GM19372 (cell line): ENCODE measurements at regions not wholly inside any gene's neighbourhood (a gene's known extent, or its start where the extent isn't known, plus 50 kb on each side); places are given as distances from the start of the nearest gene placed in this dataset.
"Not testable (repeated sequence)": the region's sequence is repeated elsewhere in the genome, so short reads cannot be mapped to it uniquely, and the experiment has no call there.

Experiments
- ATAC-seq: cut with Tn5 transposase; IDR thresholded peaks from one replicate; pipeline ENCODE4 v1.9.1; 2021; ENCODE audit warnings: mild to moderate bottlenecking, low read depth, moderate library complexity; ENCODE audit not compliant: unreplicated experiment

DNA sequence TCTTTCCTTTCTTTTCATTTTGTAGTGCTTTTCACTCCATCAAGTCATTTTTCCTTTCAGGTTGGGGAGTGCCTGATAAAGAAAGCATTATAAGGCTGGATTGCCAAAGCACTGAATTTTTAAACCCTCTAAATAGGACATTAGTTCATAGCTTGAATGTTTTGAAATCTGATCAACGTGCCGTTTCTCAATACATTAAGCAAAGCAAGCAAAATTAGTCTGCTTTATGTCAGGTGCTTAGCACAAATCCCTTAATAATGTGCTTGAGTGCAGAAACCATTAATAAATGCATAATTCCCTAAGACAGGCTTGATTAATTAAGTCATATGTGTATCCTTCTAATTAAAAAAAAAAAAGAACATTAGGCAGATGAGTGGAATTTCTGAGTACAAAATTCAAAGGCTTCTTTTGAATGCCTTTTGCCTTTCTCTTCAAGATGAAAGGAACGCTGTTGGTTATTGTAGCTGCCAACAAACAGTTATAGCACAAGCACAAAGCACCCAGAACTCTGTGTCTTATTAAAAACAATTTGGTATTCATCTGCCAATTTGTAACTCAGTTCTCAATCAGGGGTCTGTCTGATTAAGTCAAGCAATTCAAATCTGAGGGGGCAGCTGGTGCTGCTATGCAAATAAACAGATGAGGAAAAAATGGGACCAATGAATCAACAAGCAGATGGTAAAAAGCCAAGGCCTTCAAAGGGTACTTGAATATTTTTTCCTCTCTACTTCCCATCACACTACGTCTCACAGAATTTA is 233.7 kb downstream of the TLE1 start:
- ATAC-seq = no peak

DNA sequence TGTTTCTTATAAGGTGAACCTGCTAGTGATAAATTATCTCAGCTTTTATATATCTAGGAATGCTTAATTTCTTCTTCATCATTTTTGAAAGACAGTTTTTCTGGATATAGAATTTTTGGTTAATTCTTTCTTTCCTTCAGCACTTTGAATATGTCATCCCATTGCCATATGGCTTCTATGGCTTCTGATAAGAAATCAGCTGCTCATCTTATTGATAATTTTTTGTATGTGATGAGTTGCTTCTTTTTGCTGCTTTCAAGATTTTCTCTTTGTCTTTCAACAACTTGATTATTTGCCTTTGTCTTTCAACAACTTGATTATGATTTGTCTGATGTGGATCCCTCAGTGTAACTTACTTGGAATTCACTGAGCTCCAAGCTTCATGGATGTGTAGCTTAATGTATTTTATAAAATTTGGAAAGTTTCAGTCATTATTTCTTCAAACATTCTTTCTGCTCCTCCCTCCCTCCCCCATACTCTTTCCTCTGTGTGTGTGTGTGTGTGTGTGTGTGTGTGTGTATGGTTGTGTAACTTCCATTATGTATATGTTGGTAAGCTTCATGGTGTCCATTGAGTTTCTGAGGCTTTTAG is 243.9 kb downstream of the TLE1 start:
- no peak for ATAC-seq

DNA sequence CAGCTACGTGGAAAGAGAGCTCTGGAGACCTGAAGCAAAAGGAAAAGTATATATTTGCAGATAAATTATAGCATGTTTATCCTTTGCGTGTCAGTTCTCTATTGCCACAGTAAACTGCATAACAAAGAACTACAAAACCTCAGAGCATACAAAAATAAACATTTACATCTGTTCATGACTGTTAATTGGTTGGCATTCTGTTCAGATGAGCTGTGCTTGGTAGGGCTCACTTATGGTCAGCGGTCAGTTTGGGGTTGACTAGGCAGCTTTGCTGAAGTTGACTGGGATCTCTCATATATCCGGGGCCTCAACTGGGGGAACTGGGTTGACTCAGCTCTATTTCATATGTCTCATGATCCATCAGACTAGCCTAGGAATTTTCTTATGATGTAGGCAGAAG is 257.7 kb downstream of the TLE1 start:
- no peak for ATAC-seq

DNA sequence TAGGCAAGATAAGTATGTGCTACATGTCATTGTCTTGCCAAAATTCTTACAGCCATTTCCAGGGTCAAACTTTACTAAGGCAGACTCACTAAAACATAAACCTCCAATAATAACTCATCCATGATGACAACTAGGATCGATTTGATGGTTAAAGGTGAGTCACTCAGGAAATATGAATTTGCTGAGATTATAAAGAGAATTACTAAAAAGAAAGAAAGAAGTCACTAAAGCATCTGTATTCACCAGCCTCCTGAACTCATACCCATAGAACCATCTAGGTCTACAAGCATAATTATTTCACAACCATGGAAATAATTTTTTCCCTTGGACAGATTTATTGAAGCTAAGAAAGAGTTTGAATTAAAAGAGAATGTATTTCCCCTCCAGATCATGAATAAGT is 258.6 kb downstream of the TLE1 start:
- no peak for ATAC-seq

DNA sequence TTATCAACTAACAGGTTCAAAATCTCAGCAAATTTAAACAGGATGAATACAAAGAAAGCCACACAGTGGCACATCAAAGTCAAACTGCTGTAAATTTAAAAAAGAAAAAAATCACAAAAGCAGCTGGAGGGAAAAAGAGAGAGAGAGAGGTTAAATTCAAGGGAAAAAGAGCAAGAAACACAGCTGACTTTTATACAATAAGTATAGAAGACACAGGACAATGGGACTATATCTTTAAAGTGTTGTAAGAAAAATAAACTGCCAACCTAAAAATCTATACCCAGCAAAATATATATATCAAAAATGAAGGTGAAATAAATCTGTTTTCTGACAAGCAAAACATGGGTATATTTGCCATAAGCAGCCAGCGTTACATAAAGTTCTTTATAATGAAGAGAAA is 261.5 kb downstream of the TLE1 start:
- ATAC-seq = no peak

- no peak for ATAC-seq
Measured at GRCh38 chr9:81424431-81424830, 264.9 kb downstream of the TLE1 start.

- no peak for ATAC-seq
Measured at GRCh38 chr9:81423589-81424326, 265.6 kb downstream of the TLE1 start.

DNA sequence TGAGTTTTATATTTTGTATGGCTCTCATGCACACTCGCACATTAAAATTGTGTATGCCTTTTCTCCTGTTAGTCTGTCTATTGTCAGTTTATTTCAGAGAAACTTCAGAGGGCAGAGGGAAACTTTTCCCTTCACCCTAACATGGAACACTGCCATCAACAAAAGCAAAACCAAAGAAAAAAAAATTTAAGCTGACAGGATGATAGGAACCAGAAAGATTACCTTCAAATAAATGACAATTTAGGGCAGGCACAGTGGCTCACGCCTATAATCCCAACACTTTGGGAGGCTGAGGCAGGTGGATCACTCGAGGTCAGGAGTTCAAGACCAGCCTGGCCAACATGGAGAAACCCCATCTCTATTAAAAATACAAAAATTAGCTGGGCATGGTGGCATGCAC is 268.3 kb downstream of the TLE1 start:
- ATAC-seq = not testable (repeated sequence)

DNA sequence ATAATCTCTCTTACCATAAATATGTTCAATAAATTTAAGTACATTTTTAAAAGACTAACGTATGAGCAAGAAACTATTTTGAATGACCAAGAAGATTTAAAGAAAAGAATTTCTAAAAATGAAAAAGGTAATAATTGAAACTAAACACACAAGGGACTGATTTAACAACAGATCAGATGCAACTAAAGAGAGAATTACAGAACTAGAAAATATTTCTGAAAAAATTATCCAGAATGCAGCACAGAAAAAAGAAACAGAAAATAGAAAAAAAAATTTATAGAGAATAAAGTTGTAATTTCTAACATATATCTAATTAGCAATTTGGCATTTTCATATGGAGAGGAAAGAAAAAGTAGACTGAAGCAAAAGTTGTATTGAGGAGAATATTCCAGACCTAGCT is 269.3 kb downstream of the TLE1 start:
- no peak for ATAC-seq

DNA sequence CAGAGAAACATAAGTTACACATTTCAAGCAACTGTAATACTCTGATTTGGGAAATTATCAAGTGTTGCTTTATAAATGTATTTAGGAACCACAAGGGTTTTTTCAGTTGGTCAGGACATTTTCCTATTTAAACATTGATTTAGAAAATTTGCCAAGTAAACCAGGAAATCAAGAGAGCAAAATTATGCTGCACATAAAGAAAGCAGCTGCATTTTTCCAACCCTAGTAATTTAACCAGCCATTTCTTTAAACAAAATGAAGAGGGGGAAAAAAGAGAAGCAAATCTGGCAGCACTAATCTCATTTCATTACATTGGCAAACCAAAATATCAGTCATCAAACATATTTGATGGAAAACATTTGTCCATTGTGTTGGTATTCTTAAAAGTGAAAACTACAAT is 271.4 kb downstream of the TLE1 start:
- ATAC-seq = no peak

- ATAC-seq = no peak
Measured at GRCh38 chr9:81417299-81417675, 272.1 kb downstream of the TLE1 start.

- no peak for ATAC-seq
Measured at GRCh38 chr9:81416476-81417298, 272.7 kb downstream of the TLE1 start.

- no peak for ATAC-seq
Measured at GRCh38 chr9:81414836-81415235, 274.5 kb downstream of the TLE1 start.

DNA sequence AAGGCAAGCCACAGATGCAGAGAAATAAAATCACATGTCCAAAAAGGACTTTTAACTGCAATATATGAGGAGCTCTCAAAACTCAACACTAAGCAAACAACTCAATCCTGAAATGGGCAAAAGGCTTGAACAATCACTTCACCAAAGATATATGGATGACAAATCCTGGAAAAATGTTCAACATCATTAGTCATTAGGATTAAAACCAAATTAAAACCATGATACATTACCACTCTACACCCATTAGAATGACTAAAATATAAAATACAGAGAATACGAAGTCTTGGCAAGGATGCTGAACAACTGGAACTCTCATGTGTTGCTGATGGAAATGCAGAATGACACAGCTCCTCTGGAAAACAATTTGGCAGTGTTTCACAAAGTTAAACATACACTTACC is 277.4 kb downstream of the TLE1 start:
- ATAC-seq = no peak

GRCh38 chr9:81410201-81410600 is 279.1 kb downstream of the TLE1 start:
- ATAC-seq = no peak

DNA sequence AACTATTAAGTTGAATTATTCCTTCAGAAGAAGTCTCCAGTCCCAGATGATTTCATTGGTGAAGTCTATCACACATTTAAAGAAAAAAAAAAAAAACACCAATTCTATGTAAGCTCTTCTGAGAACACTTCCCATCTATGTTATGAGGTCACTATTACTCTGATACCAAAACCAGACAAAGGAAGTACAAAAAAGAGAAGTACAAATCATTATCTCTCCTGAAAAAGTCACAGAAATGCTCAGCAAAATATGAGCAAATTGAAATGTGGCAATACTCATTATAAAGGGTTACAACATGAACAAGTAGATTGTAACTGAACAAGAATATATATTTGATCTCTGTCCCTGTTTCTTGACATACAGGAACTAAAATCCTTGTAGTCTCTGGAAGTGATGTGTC is 280.4 kb downstream of the TLE1 start:
- no peak for ATAC-seq

- ATAC-seq = no peak
Measured at GRCh38 chr9:81404931-81405598, 284.3 kb downstream of the TLE1 start.

- no peak for ATAC-seq
Measured at GRCh38 chr9:81397481-81398381, 291.6 kb downstream of the TLE1 start.

GRCh38 chr9:81396528-81396927 is 292.8 kb downstream of the TLE1 start:
- ATAC-seq = no peak
